Central memory CD4-positive, alpha-beta T cell (primary cell): ENCODE measurements at regions not wholly inside any gene's neighbourhood (a gene's known extent, or its start where the extent isn't known, plus 50 kb on each side); places are given as distances from the start of the nearest gene placed in this dataset.

Source experiments
- DNase-seq: peaks from one replicate; pipeline ENCODE4 v3.0.0; 2022

- DNase-seq: no peak
These were observed 260.5 kb downstream of the CYP26B1 start for GRCh38 chr2:71887196-71887595.

- no peak for DNase-seq
These were observed 261.4 kb downstream of the CYP26B1 start for GRCh38 chr2:71886241-71886640.

- no peak for DNase-seq
These were observed 263.2 kb downstream of the CYP26B1 start for GRCh38 chr2:71884303-71885042.

GRCh38 chr2:71882949-71883472 lies 264.7 kb downstream of the CYP26B1 start:
- no peak for DNase-seq

GRCh38 chr2:71882236-71882946 lies 265.3 kb downstream of the CYP26B1 start:
- no peak for DNase-seq

GRCh38 chr2:71880846-71881610 lies 266.6 kb downstream of the CYP26B1 start:
- DNase-seq: no peak

GRCh38 chr2:71880287-71880686 lies 267.4 kb downstream of the CYP26B1 start:
- no peak for DNase-seq

GRCh38 chr2:71879509-71880184 lies 268.0 kb downstream of the CYP26B1 start:
- no peak for DNase-seq

GRCh38 chr2:71878626-71879508 lies 268.8 kb downstream of the CYP26B1 start:
- no peak for DNase-seq

- DNase-seq: no peak
These were observed 270.0 kb downstream of the CYP26B1 start for GRCh38 chr2:71877636-71878035.

- DNase-seq: no peak
These were observed 270.9 kb downstream of the CYP26B1 start for GRCh38 chr2:71876542-71877451.

- no peak for DNase-seq
These were observed 275.1 kb downstream of the CYP26B1 start for GRCh38 chr2:71872466-71873051.

- DNase-seq: no peak
These were observed 282.2 kb downstream of the CYP26B1 start for GRCh38 chr2:71865391-71865965.

- no peak for DNase-seq
These were observed 283.6 kb downstream of the CYP26B1 start for GRCh38 chr2:71864085-71864484.

- DNase-seq: no peak
These were observed 284.3 kb downstream of the CYP26B1 start for GRCh38 chr2:71863396-71863795.

GRCh38 chr2:71862921-71863320 lies 284.7 kb downstream of the CYP26B1 start:
- DNase-seq: no peak

- no peak for DNase-seq
These were observed 286.2 kb downstream of the CYP26B1 start for GRCh38 chr2:71861186-71862160.

GRCh38 chr2:71860381-71860926 lies 287.2 kb downstream of the CYP26B1 start:
- no peak for DNase-seq
